GM20000 (cell line): ENCODE measurements at regions not wholly inside any gene's neighbourhood (a gene's known extent, or its start where the extent isn't known, plus 50 kb on each side); places are given as distances from the start of the nearest gene placed in this dataset.
"Not testable (repeated sequence)": the region's sequence is repeated elsewhere in the genome, so short reads cannot be mapped to it uniquely, and the experiment has no call there.

Experiments used
- DNase-seq: peaks from one replicate; pipeline ENCODE4 v3.0.0; 2012; ENCODE audit warnings: low spot score
- TF ChIP-seq, protein P1 (sequence below): IDR thresholded peaks from 2 replicates; pipeline ENCODE4 v1.5.1; 2012; ENCODE audit warnings: mild to moderate bottlenecking, control low read depth; ENCODE audit errors: extremely low read depth, missing control alignments

DNA sequence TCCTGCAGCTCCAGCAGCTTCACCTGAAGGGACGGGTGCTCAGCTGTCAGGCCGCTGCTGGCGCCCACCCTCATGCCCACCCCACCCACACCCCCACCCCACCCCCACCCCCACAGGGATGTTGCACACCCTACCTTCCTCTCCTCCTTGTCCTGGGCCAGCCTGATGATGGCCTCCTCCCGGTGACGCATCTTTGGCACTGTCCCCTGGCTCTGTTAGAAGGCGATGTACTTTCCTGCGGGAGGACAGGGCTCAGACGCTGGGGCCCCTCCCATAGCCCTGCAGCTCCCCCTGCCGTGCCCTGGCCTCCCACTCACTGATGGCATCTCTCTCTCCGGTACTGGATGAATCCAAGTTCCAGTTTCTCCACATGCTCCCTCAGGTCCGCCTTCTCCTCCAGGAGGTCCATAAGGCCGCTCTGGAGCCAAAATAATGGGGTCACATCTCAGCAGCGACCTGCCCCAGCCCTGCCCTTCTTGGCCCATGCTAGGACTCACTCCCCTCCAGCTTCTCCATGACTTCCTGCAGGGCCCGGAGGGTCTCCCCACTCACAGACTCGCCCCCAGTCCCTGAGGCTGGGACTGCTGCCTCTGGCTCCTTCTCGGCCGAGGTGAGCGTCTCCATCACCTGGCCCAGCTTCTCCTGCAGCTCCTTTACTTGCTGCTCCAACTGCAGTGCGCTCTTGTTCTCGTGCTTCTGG lies 55.2 kb downstream of the GOLGA8B start:
- DNase-seq, result not testable (repeated sequence)

- not testable (repeated sequence) for DNase-seq
Observed at GRCh38 chr15:34527641-34528040, 55.8 kb downstream of the GOLGA8B start.

DNA sequence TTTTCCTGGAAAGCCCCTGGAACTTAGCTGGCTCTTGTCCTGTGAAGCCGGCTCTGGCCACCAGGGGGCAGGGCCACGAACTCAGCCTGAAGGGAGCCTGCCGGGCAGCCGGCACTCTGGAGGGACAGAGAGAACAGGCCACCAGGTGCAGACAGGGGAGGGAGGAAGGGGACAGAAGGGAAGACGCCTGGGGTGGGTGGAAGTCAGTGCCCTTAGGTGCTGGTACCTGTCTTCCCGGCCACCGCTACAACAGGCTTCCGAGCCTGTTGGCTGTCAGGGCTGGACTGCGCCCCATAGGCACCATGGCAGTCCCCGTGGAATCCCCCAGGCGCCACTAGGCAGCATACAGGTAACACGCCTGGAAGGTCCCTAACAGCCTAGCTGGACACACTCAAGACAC lies 59.6 kb downstream of the GOLGA8B start:
- not testable (repeated sequence) for DNase-seq

DNA sequence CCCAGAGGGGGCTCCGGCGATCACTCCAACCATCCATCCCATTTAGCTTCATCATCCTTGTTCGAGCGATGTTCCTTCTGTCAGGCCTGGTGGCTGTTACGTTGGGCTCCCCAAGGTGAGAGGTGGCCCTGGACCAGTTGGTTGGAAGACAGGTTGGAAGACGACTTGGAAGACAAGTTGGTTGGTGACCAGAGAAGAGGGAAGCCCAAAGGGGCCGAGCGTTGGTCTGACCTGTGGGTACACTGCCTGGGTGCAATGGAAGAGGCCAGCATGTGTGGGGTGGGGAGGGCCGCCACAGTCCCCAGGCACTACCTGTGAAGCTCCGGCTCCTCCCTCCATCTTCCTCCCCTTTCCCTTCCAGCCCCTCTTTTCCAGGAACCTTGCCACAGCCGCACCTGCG lies 60.9 kb downstream of the GOLGA8B start:
- DNase-seq, result not testable (repeated sequence)

- DNase-seq, result not testable (repeated sequence)
Observed at GRCh38 chr15:34521802-34522485, 61.5 kb downstream of the GOLGA8B start.

- DNase-seq, result no peak
- TF ChIP-seq, protein P1, sequence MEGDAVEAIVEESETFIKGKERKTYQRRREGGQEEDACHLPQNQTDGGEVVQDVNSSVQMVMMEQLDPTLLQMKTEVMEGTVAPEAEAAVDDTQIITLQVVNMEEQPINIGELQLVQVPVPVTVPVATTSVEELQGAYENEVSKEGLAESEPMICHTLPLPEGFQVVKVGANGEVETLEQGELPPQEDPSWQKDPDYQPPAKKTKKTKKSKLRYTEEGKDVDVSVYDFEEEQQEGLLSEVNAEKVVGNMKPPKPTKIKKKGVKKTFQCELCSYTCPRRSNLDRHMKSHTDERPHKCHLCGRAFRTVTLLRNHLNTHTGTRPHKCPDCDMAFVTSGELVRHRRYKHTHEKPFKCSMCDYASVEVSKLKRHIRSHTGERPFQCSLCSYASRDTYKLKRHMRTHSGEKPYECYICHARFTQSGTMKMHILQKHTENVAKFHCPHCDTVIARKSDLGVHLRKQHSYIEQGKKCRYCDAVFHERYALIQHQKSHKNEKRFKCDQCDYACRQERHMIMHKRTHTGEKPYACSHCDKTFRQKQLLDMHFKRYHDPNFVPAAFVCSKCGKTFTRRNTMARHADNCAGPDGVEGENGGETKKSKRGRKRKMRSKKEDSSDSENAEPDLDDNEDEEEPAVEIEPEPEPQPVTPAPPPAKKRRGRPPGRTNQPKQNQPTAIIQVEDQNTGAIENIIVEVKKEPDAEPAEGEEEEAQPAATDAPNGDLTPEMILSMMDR, result no peak
Observed at GRCh38 chr15:34520566-34520965, 62.9 kb downstream of the GOLGA8B start.

- not testable (repeated sequence) for DNase-seq
Observed at GRCh38 chr15:34520010-34520409, 63.4 kb downstream of the GOLGA8B start.

- DNase-seq, result peak; percentile 72
- TF ChIP-seq, protein P1, result no peak
Observed at GRCh38 chr15:34514251-34514670, 69.2 kb downstream of the GOLGA8B start.

DNA sequence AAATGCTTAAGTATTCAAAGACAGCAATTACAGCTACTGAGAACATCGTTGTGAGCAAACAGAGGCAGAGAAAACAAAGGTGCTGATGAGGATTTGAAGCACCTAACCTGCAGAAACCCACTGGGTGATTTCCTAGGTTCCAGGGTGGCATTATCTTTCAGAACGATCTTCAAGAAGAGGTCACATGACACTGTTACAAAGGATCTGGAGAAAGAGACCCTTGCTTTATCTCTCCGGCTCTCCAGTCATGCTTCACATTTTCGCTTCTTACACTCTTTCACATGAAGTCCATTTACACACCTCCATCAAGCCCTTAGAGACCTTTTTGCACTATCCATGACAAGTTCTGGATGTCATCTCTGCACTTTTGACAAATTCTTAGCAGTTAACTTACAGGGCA lies 70.8 kb downstream of the GOLGA8B start:
- TF ChIP-seq, protein P1, result no peak
- no peak for DNase-seq

DNA sequence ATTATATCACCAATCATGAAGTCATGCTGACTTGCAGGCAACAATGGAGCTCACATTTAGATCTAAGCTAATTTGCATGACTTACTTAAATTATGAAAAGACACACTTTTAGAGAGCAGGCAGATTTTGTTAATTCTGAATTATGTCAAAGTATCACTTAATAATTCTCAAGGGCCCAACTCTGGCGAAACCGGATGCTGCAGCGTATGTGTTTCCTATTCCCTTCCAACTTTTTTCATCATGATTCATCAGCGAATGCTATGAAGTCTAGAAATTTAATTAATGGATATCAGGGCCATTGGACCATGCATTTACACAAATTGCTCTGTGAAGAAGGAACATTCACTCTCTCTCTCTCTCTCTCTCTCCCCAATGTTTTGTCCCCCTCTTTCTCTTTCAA lies 63.5 kb upstream of the GOLGA8A start:
- TF ChIP-seq, protein P1, result no peak
- DNase-seq, result no peak
